GM18505 (cell line): ENCODE measurements at regions not wholly inside any gene's neighbourhood (a gene's known extent, or its start where the extent isn't known, plus 50 kb on each side); places are given as distances from the start of the nearest gene placed in this dataset.
"Not testable (repeated sequence)": the region's sequence is repeated elsewhere in the genome, so short reads cannot be mapped to it uniquely, and the experiment has no call there.

Experiments
- ATAC-seq: cut with Tn5 transposase; IDR thresholded peaks from one replicate; pipeline ENCODE4 v1.9.1; 2021; ENCODE audit not compliant: unreplicated experiment
- POLR2A ChIP-seq: IDR thresholded peaks from 4 replicates; pipeline ENCODE4 v1.6.1; 2011; ENCODE audit warnings: borderline replicate concordance; ENCODE audit not compliant: insufficient read depth, insufficient read length; ENCODE audit errors: extremely low read depth

DNA sequence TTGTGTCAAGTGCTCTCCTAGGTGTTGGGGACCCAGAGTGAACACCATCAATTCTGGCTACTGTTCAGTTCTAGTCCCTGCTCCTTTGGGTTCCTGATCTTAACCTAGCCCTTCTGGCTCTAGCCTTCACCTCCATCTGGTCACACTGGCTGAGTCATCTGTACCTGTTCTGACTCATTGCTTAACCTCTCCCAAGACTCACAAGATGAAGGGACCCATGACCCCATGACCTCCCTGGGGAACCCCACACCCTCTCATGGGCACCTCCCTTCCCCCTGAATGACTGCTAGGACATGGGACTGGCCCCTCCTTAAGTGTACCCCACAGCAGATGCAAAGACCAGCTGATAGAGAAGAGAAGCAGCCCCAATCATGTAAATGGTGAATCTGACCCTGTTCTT lies 345.8 kb upstream of the CDH5 start:
- TF ChIP-seq POLR2A: no peak
- peak; percentile 84 for ATAC-seq

GRCh38 chr16:66020046-66020445 lies 346.4 kb upstream of the CDH5 start:
- no peak for ATAC-seq
- no peak for TF ChIP-seq POLR2A

- ATAC-seq: not testable (repeated sequence)
Measured at GRCh38 chr16:66019502-66019901, 347.0 kb upstream of the CDH5 start.

DNA sequence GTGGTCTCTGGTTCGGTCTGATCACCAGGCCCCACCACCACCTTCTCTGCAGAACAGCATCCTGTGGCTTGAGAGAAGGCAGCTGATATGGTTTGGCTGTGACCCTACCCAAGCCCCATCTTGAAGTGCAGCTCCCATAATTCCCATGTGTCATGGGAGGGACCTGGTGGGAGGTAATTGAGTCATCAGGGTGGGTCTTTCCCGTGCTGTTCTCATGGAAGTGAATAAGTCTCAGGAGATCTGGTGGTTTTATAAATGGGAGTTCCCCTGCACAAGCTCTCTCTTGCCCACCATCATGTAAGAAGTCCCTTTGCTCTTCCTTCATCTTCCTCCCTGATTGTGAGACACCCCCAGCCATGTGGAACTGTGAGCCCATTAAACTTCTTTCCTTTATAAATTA lies 352.3 kb upstream of the CDH5 start:
- no peak for ATAC-seq
- TF ChIP-seq POLR2A: no peak

- no peak for TF ChIP-seq POLR2A
- no peak for ATAC-seq
Measured at GRCh38 chr16:66013486-66013885, 353.0 kb upstream of the CDH5 start.

- TF ChIP-seq POLR2A: no peak
- ATAC-seq: no peak
Measured at GRCh38 chr16:66008136-66008535, 358.4 kb upstream of the CDH5 start.

DNA sequence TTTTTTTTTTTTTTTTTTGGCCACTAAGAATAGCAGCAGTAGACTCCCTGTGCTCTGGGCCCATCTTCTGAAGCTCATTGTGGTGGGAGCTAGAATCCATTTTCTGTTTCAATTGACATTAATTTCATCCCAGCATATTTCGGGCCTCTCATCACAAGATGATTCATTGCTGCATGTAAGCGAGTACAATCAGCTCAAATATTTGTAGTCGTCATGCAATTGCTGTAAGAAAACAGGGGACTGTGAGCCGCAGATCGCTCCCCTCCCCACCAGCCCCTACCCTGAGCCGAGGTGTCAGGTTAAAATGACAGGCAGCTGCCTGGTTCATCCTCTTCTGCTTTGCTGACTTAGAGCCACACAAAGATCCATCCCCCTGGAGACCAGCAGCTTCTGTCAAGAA lies 358.8 kb upstream of the CDH5 start:
- no peak for ATAC-seq
- no peak for TF ChIP-seq POLR2A

DNA sequence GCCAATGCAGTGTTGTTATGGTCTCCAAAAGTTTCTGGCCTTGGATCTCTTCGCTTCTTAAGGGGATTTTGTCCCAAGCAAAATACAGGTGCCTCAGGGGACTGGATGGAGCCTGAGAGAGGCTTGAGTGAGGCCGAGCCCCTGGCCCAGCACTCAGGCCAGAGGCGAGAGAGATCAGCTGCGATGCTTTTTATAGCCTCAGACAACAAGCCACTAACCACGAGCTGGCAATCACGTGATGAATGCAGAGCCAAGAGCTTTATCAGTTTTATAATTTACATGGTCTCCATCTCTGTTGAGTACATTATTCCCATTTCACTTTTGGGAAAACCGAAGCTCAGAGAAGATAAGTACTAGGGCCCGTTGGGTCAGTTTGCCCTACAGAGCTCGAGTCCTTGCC lies 360.0 kb upstream of the CDH5 start:
- ATAC-seq: no peak
- TF ChIP-seq POLR2A: no peak

DNA sequence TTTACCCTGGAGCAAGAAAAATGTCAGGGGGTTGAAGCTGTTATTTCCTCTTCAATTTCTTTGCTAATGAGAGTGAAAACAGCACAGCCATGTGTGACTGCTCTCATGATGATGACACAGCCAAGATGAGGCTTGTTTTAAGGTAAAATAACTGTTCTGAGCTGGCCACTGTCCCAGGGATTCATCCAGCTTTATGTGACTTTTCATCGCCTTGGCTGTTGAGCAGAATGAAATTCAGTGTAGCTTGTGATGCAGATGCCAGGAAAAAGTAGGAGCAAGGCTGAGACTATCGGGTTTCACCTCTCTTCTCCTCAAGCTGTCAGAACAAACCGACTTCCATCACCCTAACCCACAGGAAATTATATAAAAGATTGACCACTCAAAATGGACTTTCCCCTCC lies 361.8 kb upstream of the CDH5 start:
- ATAC-seq: no peak
- no peak for TF ChIP-seq POLR2A

GRCh38 chr16:66003201-66003600 lies 363.3 kb upstream of the CDH5 start:
- ATAC-seq: no peak
- TF ChIP-seq POLR2A: no peak

DNA sequence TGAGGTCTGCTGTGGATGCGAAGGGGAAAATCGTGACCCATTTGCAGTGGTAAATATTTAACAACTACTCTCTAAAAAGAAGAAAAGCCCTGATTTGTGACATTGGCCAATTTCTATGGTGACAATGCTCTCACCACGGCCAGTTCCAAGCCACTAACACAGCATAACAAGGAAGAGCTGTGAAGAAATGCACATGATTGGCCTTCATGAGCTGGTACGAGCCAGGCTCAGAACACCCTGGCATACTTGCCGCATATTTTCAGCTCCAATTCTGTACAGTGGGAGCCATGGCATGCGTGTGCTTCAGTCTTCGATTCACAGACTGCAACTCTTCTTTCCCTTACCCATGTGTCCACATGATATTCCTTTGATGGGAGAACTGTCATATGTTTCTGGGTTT lies 363.9 kb upstream of the CDH5 start:
- no peak for TF ChIP-seq POLR2A
- ATAC-seq: no peak

DNA sequence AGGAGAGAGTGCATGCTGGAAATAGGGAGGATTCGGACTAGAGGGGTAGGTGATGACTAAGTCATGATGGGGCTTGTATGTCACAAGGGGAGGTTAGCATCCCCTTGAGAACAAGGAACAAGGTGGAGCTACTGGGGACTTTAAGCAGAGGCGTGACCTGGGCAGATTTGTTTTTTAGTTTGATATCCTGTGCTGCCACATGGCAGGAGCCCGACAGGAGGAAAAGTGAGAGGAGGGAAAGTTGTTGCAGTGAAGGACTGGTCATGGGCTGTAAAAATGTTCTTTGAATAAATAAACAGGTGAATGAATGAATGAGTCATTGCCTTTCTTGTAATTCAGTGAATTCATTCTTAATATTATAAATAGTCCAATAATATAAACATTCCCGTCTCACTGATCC lies 365.1 kb upstream of the CDH5 start:
- no peak for ATAC-seq
- TF ChIP-seq POLR2A: no peak

- ATAC-seq: no peak
- TF ChIP-seq POLR2A: no peak
Measured at GRCh38 chr16:65998443-65998842, 368.0 kb upstream of the CDH5 start.

GRCh38 chr16:65994291-65994690 lies 372.2 kb upstream of the CDH5 start:
- TF ChIP-seq POLR2A: no peak
- no peak for ATAC-seq

GRCh38 chr16:65991149-65991701 lies 375.3 kb upstream of the CDH5 start:
- ATAC-seq: no peak
- no peak for TF ChIP-seq POLR2A

GRCh38 chr16:65989861-65990604 lies 376.5 kb upstream of the CDH5 start:
- no peak for TF ChIP-seq POLR2A

More at GRCh38 chr16:65989861-65990604, 376.5 kb upstream of the CDH5 start:
- no peak for ATAC-seq
